ENCODE measurements at regions not wholly inside any gene's neighbourhood (a gene's known extent, or its start where the extent isn't known, plus 50 kb on each side); places are given as distances from the start of the nearest gene placed in this dataset.

GRCh38 chr12:103178366-103179080, 221.0 kb downstream of the ASCL1 start:
- H3K27me3 ChIP-seq, result no peaks in the 10 kb centered on the region
- no peaks in the 10 kb centered on the region for H3K9me3 ChIP-seq
- no peaks in the 10 kb centered on the region for H3K4me1 ChIP-seq (ENCODE audit: insufficient read depth)
- WGBS, 3 donors, result 80 to 88% (median 85%) methylated on average over 14 of the region's 14 CpGs
- no peak overlapping the region for H3K4me3 ChIP-seq
- H3K27ac ChIP-seq, result no peak overlapping the region
- TF ChIP-seq POLR2A (IDR thresholded peaks at IDR 0.05) (no peak), EP300 (IDR thresholded peaks at IDR 0.05) (no peak), CTCF (IDR thresholded peaks at IDR 0.05) (no peak)
- H3K36me3 ChIP-seq, result no peaks in the 10 kb centered on the region
- DNase-seq, result no peak
- intact Hi-C loops (cut with DNase I), result no loop called here

GRCh38 chr12:103181366-103182152, 224.1 kb downstream of the ASCL1 start:
- 76 to 79% (median 78%) methylated on average over 6 of the region's 6 CpGs for WGBS, 3 donors
- Histone ChIP-seq H3K36me3 (no peaks in the 10 kb centered on the region), H3K27ac (no peak overlapping the region), H3K9me3 (no peaks in the 10 kb centered on the region), H3K4me3 (no peak overlapping the region), H3K4me1 (ENCODE audit: insufficient read depth) (no peaks in the 10 kb centered on the region), H3K27me3 (no peaks in the 10 kb centered on the region)
- DNase-seq, result no peak
- TF ChIP-seq CTCF (IDR thresholded peaks at IDR 0.05), result no peak
- no peak for TF ChIP-seq EP300 (IDR thresholded peaks at IDR 0.05)
- TF ChIP-seq POLR2A (IDR thresholded peaks at IDR 0.05), result no peak
- intact Hi-C loops (cut with DNase I), result no loop called here

GRCh38 chr12:103182299-103182698, 224.8 kb downstream of the ASCL1 start:
- H3K9me3 ChIP-seq, result no peaks in the 10 kb centered on the region
- H3K27ac ChIP-seq, result no peak overlapping the region
- WGBS, 3 donors, result 33 to 38% (median 35%) methylated on average over 1 of the region's 1 CpG
- no peak overlapping the region for H3K4me3 ChIP-seq
- no peaks in the 10 kb centered on the region for H3K27me3 ChIP-seq
- H3K4me1 ChIP-seq (ENCODE audit: insufficient read depth), result no peaks in the 10 kb centered on the region
- intact Hi-C loops (cut with DNase I), result no loop called here
- TF ChIP-seq POLR2A (IDR thresholded peaks at IDR 0.05) (no peak), EP300 (IDR thresholded peaks at IDR 0.05) (no peak), CTCF (IDR thresholded peaks at IDR 0.05) (no peak)
- no peak for DNase-seq
- no peaks in the 10 kb centered on the region for H3K36me3 ChIP-seq

GRCh38 chr12:103196467-103196866, 239.0 kb downstream of the ASCL1 start:
- WGBS, 3 donors, result 80 to 91% (median 86%) methylated on average over 4 of the region's 4 CpGs
- DNase-seq, result no peak
- Histone ChIP-seq H3K27me3 (no peaks in the 10 kb centered on the region), H3K9me3 (no peaks in the 10 kb centered on the region), H3K4me1 (ENCODE audit: insufficient read depth) (no peaks in the 10 kb centered on the region), H3K36me3 (no peaks in the 10 kb centered on the region), H3K27ac (no peak overlapping the region), H3K4me3 (no peak overlapping the region)
- no peak for TF ChIP-seq EP300 (IDR thresholded peaks at IDR 0.05)
- intact Hi-C loops (cut with DNase I), result no loop called here

Measured in ovary (tissue), 7 donors.